HG02943 (cell line): ENCODE measurements at regions not wholly inside any gene's neighbourhood (a gene's known extent, or its start where the extent isn't known, plus 50 kb on each side); places are given as distances from the start of the nearest gene placed in this dataset.

Experiments
- ATAC-seq: cut with Tn5 transposase; IDR thresholded peaks from one replicate; pipeline ENCODE4 v1.9.1; 2021; ENCODE audit warnings: mild to moderate bottlenecking, low read depth, moderate library complexity; ENCODE audit not compliant: unreplicated experiment

DNA sequence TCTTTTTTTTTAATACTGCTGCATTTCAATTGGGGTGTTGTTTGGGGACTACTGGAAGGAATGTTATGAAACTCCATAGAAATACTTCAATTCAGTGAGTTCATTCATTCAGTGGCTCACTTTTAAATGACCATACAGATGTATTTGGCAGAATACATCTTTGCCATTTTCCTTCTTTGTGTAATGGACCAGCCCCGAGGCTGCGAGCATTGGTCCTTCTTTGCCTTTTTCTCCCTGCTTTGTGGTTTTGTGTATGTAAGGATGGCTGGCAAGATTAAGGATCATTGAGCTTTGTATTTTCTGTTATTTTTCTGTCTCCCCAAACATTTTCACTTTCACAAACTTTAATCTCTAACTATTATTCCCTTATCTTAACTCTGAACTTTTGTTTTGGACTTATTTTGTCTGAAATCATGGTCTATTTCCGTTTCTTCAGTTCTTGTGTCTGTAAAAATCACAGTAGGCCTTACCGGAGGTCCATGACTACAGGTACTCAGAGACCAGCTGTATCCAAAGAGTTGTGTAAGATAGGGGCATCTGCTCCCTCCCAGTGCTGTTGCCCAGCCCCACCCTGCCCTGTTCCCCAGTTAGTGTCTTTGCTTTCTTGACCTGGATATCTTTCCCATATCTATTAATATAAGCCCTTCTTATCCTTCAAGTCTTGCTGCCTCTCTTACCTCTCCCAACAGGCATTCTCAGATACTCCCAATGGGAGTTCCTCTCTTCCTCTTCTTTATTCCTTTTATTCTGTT lies 154.3 kb upstream of the DMRT1 start:
- no peak for ATAC-seq

DNA sequence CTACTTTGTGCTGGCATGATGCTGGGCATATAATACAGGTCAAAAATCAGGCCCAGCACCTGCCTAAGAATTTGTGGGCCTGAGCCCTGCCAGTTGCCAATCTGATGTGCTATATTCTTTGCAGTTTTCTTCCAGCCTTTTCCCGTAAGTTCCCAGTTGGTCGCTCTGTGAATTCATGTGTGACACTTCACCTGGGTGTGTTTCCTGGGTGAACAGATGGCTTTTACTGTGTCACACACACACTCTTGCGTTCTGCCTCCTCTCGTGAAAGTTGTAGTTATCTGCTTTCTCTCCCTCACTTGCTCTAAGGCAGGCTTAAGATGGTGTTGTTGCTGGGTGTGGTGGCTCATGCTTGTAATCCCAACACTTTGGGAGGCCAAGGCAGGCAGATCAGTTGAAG lies 153.5 kb upstream of the DMRT1 start:
- ATAC-seq, result no peak

DNA sequence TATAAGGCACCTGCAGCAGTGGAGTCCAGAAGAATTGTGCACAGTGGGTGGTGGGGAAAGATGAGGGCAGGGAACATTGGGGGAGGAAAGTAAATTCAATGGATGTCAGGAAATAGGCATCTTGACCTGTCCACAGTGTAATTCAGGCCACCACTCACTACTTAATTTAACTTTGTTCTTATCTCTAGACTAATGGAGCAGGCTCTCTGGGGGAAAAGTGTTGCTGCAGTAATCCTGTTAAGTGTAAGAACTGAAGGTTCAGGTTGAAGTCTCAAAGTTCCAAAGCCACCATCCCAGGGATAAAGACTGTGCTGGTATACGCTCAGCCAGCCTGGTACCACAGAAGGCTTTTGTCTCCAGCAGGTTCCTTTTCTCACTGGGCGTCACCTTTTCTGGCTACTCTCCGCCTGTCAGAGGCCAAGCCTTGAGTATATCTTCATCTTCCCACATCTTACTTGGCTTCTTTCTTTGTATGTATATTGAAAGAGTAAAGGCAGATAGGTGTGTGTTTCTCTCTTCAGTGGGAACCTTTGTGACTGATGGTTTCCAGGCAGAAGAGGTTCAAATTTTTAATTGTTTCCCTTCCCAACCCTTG lies 150.9 kb upstream of the DMRT1 start:
- no peak for ATAC-seq

DNA sequence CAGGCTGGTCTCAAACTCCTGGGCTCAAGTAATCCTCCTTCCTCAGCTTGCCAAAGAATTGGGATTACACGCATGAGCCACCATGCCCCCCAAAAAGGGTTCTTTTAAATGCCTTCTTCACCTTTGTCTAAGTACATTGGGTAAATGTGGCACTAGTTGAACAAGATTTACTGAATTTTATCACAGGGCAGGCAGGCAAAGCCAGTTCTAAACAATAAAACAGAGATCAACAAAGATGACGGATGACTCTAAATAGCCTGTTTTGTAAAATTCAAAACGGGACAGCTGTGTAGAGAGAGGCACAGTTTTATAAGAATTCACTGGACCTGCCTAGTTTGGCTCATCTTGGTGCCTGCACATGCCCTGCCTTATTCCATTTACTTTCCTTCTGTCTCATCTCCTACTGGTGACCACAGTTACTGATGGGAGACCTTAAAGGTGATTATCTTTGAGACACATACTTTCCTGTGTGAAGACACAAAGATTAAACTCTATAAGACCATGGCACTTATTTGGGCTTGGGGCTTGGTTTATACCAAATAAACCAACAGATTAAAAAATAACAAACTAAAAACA lies 149.6 kb upstream of the DMRT1 start:
- ATAC-seq, result no peak

DNA sequence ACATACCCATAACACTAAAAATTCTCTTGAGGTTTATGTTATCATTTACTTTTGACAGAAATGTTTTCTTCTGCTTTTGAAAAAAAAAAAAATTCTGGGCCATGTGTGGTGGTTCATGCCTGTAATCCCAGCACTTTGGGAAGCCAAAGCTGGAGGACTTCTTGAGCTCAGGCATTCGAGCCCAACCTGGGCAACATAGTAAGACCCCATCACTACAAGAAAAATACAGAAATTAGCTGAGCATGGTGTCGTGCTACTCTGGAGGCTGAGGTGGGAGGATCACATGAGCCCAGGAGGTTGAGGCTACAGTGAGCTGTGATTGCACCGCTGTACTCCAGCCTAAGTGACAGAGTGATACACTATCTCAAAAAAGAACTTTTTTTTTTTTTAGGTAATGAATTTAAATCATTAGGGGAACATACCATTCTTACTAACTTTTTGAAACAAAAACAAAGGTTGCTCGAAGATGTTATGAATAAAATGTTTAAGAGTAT lies 148.8 kb upstream of the DMRT1 start:
- no peak for ATAC-seq

DNA sequence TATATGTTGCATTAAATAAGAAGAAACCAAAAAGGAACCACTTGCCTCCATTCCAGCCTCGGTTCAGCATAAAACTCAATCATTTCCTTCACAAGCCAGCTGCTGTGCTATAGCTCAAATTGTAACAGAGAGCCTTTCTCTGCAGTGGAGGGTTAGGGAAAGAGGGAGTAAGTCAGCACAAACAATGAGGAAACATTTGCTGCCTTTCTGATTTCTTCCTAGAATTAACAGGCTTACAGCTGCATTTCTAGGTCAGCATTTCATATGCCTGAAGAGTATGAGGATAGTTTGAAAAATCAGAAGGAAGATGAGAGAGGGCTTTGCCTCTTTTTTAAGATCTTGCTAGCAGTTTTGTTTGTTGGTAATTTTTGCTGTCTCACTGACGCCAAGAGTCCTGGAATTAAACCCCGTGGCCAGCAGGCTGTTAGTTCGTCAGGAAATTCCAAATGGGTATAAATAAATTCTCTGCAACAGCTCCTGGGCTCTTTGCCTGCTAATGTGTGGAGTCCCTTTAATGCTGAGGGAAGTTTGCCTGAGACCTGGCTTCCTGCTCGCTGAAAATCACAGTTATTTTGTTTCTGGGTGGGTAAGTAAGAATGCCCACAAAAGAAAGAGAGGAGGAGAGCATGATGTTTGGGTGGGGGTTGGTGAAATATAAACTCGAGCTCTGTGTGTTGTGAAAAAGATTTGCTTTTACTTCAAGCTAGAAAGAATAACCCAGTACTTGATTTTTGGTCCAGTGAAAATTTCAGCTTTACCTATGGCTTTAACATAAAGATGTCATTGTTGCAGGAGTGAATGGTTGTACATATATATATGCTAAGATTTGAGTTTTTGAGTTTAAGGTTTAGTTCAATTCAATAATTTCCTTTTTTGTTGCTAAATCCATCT lies 148.1 kb upstream of the DMRT1 start:
- no peak for ATAC-seq

DNA sequence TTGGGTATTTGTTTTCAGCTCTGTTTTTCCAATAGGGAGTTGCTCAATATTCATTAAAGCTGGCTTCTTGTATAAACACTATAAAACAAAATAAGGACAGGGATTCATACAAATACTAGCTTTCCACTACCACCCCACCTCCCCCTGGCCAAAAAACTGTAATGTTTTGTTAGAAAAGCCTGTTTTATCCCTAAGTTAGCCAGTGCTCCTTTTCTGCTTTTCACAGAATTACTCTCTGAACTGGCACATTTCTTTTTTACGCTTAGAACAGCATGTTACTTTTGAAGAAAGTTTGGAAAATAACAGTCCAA lies 147.4 kb upstream of the DMRT1 start:
- ATAC-seq, result no peak

DNA sequence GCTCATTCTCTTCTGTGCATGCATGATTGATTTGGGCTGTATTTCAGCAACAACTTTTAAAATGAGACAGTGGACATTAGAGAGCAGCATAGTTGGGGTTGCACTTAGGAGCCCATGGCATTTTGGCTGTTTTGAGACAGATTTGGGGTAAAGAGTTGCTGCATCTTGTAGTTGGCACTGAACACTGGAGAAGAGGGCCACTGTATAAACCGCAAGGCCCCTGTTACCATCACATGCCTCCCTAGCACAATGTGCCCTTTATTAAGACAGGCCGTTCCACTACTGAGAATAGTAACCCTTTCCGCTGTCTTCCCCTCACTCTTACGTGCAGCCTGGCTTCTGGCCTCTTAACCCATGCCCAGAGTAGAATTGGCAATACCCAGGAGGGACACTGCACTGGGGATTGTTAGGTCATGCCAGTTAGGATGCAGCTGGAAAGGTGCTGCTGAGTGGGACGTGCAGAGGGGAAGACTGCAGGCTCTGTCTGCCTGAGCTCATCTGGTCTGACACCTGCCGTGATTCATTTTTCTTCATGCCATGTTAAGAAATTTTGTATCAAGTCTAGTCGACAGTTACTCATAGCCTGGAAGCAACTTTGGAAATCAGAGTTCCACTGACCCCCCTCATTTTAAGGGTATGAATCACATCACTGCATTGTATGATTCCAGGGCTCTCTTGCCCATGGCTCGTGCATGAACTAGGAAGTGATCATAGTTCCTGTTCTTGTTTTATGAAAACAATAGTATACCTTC lies 146.9 kb upstream of the DMRT1 start:
- ATAC-seq, result no peak

DNA sequence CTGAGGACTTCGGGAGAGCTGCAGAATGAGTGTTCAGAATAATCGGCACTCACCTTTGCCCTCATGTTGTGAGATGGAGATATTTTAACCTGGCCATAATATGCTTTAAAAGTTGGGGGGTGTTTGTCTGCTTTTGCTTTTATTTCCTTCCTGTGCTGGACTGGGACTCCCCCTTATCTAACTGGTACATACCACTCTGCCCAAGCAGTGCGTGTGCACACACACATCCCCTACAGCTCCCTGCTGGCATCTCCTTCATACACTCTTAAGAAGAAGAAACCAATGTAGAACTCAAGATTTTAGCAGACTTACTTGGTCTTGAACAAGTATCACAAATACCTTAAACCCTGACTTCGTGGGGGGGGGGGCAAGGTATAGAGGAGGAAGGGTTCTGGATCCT lies 146.2 kb upstream of the DMRT1 start:
- ATAC-seq, result no peak

DNA sequence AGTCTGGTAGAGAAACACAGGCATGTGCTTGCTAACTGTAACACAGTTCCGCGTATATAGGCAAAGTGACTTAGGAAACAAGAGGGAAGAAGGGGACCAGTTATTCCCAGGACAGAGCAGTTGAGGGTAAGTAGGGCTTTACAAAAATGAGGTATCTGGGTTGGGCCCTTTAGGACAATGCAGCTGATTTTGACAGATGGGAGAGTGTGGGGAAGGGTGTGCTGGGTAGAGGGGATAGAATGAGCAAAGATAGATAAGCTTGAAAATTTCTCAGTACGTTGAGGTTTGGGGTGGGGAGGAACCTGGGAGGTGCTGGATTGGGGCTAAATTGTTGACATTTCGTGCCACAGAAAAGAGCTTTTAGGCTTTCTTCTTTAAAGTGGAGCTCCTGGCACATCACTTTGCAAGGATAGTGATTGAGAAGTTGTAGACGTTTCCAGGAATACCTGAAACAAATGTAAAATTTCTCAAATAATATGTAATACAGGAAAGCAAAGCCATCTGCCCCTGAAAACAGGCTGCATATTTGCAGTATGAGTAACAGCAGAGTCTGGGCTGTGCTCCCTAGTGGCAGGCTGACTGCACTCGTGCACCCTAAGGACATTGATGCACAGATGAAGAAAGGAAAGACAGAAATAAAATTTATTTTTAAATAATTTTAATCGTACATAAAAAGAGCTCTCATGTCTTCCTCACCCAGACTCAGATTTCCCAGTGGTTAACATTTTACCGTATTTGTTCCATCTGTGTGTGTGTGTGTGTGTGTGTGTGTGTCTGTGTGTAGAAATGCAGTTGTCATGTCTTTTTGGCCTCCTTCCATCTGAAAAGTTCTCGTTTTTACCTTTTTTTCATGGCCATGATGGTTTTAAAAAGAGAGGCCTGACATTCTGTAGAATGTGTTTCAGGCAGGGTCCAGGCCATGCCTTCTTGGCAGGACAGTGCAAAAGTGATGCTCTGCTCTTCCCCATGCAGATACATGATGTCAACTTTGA lies 144.9 kb upstream of the DMRT1 start:
- ATAC-seq, result no peak

DNA sequence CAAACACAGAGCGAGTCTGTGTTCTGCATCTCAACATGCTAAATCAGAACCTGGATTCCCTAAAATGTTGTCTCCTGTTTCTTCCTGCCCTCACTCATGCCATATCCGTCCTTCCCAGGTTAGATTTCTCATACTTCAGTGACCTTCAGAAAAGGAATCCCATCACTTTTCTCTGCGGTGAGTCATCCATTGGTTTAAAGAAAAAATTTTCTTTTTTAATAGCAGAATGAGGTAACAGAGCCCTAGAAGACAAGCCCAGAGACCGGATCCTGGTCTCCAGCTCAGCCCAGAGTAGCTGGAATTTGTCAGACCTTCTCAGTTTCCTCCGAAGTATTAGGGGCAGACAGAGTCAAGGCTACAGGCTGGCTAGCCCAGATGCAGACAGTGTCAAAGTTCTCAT lies 143.2 kb upstream of the DMRT1 start:
- ATAC-seq, result no peak

DNA sequence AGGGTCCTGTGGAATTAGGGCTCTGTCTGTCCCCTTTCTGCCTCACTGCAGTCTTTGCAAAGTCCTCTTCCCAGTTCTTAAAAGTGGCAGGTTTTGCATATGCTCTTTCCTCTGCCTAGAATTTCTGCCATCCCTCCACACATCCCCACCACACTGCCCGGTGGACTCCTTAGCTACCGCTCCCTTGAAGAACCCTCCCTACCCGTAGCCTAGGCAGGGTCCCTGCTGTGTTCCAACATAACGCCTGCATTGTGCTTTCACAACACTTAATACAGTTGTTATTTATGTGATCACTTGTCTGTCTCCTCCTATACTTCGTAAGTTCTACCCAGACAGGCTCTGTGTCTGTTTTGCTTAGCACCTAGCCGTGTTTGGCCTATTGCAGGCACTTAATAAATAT lies 142.5 kb upstream of the DMRT1 start:
- ATAC-seq, result no peak

DNA sequence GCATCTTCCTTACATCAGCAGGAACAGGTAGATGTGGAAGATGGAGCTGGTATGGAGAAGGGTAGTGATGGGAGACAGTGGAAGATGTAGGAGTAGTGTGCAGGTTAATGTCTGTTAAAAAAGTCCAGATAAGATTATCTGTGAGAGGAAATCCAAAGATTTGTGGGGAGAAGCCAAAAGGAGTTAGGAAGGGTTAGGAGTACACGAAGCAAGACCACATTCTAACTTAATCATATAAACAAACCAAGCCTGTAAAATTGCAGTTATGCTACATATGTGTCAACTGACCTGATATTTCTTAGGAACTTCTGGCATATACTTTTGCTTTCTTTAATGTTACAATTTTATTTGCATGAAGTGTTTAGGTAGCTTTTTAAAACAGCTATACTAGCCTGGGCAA lies 142.1 kb upstream of the DMRT1 start:
- no peak for ATAC-seq

DNA sequence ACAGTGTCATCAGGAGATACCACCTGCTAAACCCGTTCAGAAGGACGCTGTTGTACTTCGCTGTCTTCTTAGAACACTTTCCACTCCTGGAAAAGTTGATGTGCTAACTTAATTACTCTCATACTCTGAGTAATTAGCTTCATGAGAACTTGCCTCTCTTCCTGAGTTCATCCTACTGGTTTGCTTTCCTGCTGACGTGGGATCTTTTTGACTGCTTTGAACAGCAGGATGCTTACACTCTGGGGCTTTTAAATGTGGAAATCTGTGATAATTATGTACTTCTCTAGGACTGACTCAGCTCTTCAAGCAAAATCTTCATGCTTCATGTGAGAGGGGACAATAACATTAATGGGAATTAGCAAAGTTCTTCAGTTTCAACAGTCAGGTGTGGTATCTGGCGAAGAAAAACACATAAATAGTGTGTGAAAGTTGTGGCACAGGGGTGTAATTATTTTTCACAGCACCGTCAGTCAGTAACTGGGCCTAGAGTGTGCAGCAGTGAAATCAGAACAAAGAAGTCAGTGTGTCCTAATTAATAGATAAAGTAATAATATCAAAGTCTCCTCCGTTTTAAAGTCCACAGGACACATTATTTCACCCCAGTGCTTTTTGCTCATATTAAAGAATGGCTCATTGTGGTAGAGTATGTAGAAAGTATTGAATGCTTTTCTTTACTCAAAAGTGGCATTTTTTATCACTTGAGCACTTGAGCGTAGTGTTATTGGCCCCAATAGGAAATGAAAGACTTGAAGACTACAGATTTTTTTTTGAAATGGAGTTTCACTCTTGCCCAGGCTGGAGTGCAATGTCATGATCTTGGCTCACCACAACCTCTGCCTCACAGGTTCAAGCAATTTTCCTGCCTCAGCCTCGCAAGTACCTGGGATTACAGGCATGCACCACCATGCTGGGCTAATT lies 140.9 kb upstream of the DMRT1 start:
- no peak for ATAC-seq

DNA sequence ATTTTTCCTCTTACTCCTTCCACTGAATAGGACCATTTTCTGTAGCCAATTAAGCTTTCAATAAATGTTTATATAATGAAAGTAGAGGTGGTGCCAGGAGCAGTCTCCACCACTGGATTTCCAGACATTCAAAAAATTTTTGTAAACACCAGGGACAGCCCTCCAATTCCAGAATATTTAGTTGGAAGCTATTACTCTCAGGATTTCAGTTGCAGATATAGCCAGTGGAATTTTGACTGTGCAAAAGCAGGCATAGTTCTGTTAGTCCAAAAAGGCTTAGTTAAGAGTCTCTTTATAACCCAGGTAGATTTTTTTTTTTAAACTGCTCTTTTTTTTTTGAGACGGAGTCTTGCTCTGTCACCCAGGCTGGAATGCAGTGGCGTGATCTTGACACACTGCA lies 138.1 kb upstream of the DMRT1 start:
- ATAC-seq, result no peak

DNA sequence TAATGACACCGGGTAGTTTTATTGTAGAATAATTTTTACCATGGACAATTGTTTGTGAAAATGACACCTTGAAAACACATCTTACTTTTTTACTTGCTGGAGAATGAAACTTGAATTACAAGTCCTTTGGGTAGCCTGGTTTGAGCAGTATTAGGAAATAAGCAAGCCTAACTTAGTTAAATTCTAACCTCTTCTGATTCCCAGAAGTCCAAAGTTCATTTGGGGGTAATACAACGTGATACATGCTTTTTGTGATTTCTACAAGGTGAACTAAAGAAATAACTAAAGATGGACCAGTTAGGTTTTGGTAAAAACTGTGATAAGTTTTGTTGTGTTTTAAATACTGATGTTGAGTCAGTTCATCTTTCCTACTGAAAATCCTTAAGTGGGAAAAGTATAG lies 135.4 kb upstream of the DMRT1 start:
- ATAC-seq, result no peak

DNA sequence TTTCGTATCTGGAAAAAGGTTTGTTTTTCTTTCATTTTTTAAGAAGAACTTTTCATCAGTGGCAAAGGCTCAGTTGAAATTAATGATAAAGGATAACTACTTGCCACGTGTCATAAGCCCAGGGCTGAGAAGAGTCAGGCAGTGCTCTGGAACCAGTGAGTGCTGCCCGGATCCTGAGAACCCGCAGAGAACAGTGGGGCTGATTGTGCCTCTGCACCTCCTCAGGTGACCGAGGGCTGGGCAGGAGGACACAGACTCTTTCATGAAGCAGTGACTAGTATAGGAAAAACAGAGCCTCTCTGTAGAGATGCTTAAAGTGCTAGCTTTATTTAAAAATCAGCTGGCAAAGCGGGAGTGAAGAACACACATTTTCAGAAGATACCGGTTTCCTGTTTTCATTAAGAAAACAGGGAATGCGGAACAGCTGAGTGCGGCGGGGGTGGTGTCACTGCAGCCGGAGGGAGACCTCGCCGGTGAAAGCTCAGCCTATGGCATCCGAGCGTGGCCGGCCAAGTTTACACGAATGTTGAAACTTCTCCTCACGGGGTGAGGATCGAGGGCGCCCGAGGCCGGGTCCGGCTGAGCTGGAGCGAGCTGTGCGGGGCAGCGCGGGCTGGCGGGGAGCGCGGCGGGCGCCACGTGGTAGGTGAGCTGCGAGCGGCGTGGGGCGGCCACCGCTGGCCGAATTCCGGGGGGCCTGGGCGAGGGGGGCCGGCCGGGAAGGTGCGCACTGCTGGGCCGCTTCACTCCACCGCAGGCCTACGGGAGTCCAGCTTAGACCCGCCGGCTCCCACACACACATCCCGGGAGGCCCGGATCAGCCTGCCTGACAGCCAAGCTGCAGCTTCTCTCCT lies 134.7 kb upstream of the DMRT1 start:
- ATAC-seq, result no peak
